Duodenal mucosa (tissue), 2 donors: ENCODE measurements at regions not wholly inside any gene's neighbourhood (a gene's known extent, or its start where the extent isn't known, plus 50 kb on each side); places are given as distances from the start of the nearest gene placed in this dataset.

ENCODE experiments used
- H3K27ac ChIP-seq: one replicate; pipeline ENCODE4 v1.7.0; 2013; ENCODE audit warnings: low read depth, low read length
- H3K27me3 ChIP-seq, 2 donors: one replicate each; pipeline ENCODE4 v1.7.0; 2013; ENCODE audit warnings: low read length in 2 of 2, control low read depth in 1 of 2; ENCODE audit not compliant: insufficient read depth in 2 of 2, control insufficient read depth in 1 of 2
- H3K36me3 ChIP-seq, 2 donors: one replicate each; pipeline ENCODE4 v1.7.0; 2013; ENCODE audit warnings: low read length in 2 of 2, control low read depth in 1 of 2; ENCODE audit not compliant: insufficient read depth in 2 of 2, control insufficient read depth in 1 of 2
- H3K4me1 ChIP-seq, 2 donors: one replicate each; pipeline ENCODE4 v1.7.0; 2013; ENCODE audit warnings: low read length in 2 of 2, control low read depth in 1 of 2; ENCODE audit not compliant: insufficient read depth in 2 of 2, control insufficient read depth in 1 of 2
- H3K4me3 ChIP-seq, 2 donors: one replicate each; pipeline ENCODE4 v1.7.0; 2013; ENCODE audit warnings: low read length in 2 of 2, low read depth in 1 of 2
- H3K9ac ChIP-seq, 2 donors: one replicate each; pipeline ENCODE4 v1.7.0; 2013; ENCODE audit warnings: low read length in 2 of 2, low read depth in 1 of 2
- H3K9me3 ChIP-seq, 2 donors: one replicate each; pipeline ENCODE4 v1.7.0; 2013; ENCODE audit warnings: low read length in 2 of 2, control low read depth in 1 of 2; ENCODE audit not compliant: control insufficient read depth in 1 of 2

DNA sequence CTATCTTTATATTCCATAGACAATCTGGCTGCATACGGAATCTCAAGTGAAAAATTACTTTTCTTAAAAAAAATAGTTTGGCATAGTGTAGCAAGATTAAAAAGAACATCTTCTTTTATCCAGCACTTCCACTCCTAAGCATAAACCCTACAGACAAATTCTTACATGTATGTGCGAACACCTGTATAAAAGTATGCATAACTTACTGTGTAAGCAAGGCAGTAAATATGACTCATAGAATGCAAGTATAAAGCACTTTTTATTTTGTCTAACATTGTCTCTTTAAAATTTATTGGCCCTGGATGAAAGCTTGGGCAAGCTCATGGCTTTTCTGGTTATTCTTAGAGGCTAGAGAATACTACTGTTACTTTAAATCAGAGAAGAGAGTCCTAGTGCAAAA, 86.4 kb downstream of the MSX2 start:
- Histone ChIP-seq H3K27me3 (no peaks in the 10 kb centered on the region), H3K4me3 (no peak overlapping the region), H3K36me3 (no peaks in the 10 kb centered on the region), H3K4me1 (no peaks in the 10 kb centered on the region), H3K27ac (no peak overlapping the region), H3K9ac (no peak overlapping the region), H3K9me3 (no peaks in the 10 kb centered on the region)

- Histone ChIP-seq H3K4me3 (no peak overlapping the region), H3K9ac (no peak overlapping the region), H3K27ac (no peak overlapping the region), H3K36me3 (no peaks in the 10 kb centered on the region), H3K27me3 (no peaks in the 10 kb centered on the region), H3K9me3 (peaks cover 3 to 4% of the 10 kb centered on the region in 2 donors), H3K4me1 (no peaks in the 10 kb centered on the region)
Observed at GRCh38 chr5:174807471-174807870, 83.1 kb downstream of the MSX2 start.

DNA sequence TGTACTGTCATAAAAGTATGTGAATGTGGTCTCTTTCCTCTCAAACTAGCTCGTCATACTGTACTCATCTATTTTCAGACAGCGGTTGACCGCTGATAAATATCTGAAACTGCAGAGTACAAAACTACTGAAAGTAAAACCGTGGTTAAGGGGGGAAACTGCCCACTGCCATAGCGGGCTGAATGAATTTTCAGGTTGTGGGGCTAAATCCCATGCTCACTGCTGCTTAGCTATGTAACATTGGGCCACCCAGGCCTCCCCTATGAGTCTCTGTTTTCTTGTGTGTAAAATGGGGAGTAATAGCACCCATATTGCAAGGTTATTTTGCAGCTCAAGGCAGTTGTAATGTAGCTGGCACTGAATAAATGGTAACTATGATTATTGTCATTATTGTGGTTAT, 82.3 kb downstream of the MSX2 start:
- Histone ChIP-seq H3K9ac (no peak overlapping the region), H3K9me3 (peaks cover 3 to 4% of the 10 kb centered on the region in 2 donors), H3K27ac (no peak overlapping the region), H3K4me1 (no peaks in the 10 kb centered on the region), H3K36me3 (no peaks in the 10 kb centered on the region), H3K4me3 (no peak overlapping the region), H3K27me3 (no peaks in the 10 kb centered on the region)

GRCh38 chr5:174801798-174802197, 77.4 kb downstream of the MSX2 start:
- no peaks in the 10 kb centered on the region for H3K4me1 ChIP-seq
- no peaks in the 10 kb centered on the region for H3K27me3 ChIP-seq
- H3K4me3 ChIP-seq, result no peak overlapping the region
- no peak overlapping the region for H3K9ac ChIP-seq
- peaks cover 4% of the 10 kb centered on the region in 2 donors for H3K9me3 ChIP-seq
- H3K27ac ChIP-seq, result no peak overlapping the region
- H3K36me3 ChIP-seq, result no peaks in the 10 kb centered on the region

DNA sequence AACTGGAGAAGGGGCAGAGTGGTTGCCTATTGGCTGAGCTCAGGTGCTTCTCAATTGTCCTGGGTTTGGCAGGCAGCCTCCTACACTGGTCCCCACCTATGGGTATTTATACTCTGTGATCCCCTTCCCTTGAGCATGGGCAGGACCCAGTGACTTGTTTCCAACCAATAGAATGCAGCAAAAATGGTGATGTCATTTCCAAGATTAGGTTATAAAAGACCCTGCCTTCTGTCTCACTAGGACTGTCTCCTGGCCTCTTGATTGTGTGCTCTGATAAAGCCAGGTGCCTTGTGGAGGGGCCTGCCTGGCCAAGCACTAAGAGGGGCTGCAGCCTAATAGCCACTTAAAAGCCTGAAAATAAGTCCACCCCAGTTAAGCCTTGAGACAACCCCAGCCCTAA, 76.1 kb downstream of the MSX2 start:
- peaks cover 0 to 4% of the 10 kb centered on the region in 2 donors for H3K27me3 ChIP-seq
- peaks cover 4% of the 10 kb centered on the region in 2 donors for H3K9me3 ChIP-seq
- no peak overlapping the region for H3K27ac ChIP-seq
- H3K36me3 ChIP-seq, result no peaks in the 10 kb centered on the region
- H3K9ac ChIP-seq, result no peak overlapping the region
- no peak overlapping the region for H3K4me3 ChIP-seq
- no peaks in the 10 kb centered on the region for H3K4me1 ChIP-seq

- no peak overlapping the region for H3K27ac ChIP-seq
- H3K4me1 ChIP-seq, result no peaks in the 10 kb centered on the region
- H3K36me3 ChIP-seq, result no peaks in the 10 kb centered on the region
- no peak overlapping the region for H3K4me3 ChIP-seq
- no peak overlapping the region for H3K9ac ChIP-seq
- peaks cover 0 to 4% of the 10 kb centered on the region in 2 donors for H3K27me3 ChIP-seq
- H3K9me3 ChIP-seq, result peaks cover 0 to 2% of the 10 kb centered on the region in 2 donors
Observed at GRCh38 chr5:174799121-174799520, 74.7 kb downstream of the MSX2 start.

DNA sequence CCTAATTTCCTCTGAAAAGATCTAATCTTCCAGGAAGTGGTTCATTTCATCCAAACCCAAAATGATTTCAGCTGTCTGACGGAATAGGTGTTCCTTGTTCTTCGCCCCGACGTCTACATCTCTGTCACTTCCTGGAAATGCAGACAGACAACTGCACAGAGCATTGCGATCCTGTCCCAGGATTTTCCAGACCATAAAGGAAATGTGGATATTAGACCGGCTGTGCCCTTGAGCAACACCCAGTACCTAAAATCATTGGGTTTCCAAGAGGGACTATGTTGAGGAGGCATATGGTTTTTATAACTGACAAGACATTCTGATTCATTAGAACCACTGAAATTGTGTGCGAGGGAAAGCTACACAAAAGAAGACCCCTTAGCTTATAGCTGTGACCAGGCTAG, 74.2 kb downstream of the MSX2 start:
- H3K9ac ChIP-seq, result no peak overlapping the region
- H3K9me3 ChIP-seq, result peaks cover 0 to 2% of the 10 kb centered on the region in 2 donors
- H3K36me3 ChIP-seq, result no peaks in the 10 kb centered on the region
- H3K4me1 ChIP-seq, result no peaks in the 10 kb centered on the region
- H3K4me3 ChIP-seq, result no peak overlapping the region
- peaks cover 0 to 5% of the 10 kb centered on the region in 2 donors for H3K27me3 ChIP-seq
- H3K27ac ChIP-seq, result no peak overlapping the region

DNA sequence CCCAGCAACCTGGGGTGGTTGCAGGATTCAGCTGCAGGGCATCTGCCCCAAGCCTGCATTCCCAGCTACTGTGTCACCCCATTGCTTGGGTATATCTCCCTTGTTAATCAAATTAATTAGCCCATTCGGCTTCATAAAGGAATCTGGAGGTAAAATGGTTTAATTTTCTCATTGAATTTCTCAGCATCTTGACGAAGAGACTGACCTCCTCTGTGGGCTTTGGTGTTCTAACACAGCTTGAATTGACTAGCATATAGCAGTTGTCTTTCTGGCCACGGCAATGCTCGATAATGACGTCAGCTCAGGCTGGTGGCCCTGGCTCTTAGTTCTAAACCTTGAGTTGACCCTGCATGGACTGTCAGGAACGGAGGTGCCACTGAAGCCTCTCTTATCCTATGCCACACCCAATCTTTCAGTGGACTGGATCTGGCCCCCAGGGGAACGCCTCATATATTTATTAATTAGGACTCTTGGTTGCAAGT, 72.4 kb downstream of the MSX2 start:
- peaks cover 4 to 8% of the 10 kb centered on the region in 2 donors for H3K27me3 ChIP-seq
- H3K4me1 ChIP-seq, result no peaks in the 10 kb centered on the region
- peaks cover 0 to 2% of the 10 kb centered on the region in 2 donors for H3K9me3 ChIP-seq
- H3K36me3 ChIP-seq, result no peaks in the 10 kb centered on the region
- H3K9ac ChIP-seq, result no peak overlapping the region
- no peak overlapping the region for H3K27ac ChIP-seq
- H3K4me3 ChIP-seq, result no peak overlapping the region

- H3K9ac ChIP-seq, result no peak overlapping the region
- H3K9me3 ChIP-seq, result peaks cover 0 to 2% of the 10 kb centered on the region in 2 donors
- H3K36me3 ChIP-seq, result no peaks in the 10 kb centered on the region
- H3K4me3 ChIP-seq, result no peak overlapping the region
- peaks cover 4 to 8% of the 10 kb centered on the region in 2 donors for H3K27me3 ChIP-seq
- no peak overlapping the region for H3K27ac ChIP-seq
- H3K4me1 ChIP-seq, result no peaks in the 10 kb centered on the region
Observed at GRCh38 chr5:174794931-174795672, 70.7 kb downstream of the MSX2 start.

DNA sequence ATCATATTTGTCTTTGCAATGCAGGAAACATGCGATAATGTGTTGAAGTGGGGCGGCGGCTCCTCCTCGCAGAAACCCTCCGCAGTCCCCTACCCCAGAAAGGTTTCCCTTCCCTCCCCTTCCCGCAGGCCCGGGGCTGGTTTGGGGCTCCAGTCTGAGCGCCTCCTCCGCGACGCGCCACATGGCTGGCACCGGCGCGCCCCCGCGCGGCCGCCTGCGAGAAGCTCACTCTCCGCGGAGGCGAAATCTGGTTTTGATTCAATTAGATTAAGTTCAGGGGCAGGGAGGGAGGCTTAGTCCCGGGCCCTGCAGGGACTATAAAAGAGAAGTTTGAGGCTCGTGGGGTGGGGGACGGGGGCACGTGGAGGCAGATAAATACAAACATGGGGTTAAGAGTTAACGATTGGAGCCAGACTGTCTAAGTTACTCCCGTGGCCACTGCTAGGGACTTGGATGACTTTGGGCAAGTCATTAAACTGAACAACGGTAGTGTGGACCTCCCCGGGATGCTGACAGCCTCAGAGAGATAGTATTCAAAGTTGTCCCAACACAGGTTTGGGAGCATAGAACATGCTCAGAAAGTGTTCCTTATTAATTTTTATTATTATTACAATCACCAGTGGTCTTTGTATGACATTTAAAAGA, 69.4 kb downstream of the MSX2 start:
- no peak overlapping the region for H3K9ac ChIP-seq

More for the DNA sequence above, 69.4 kb downstream of the MSX2 start:
- Histone ChIP-seq H3K9me3 (no peaks in the 10 kb centered on the region), H3K27me3 (peaks cover 4 to 8% of the 10 kb centered on the region in 2 donors), H3K4me1 (no peaks in the 10 kb centered on the region), H3K4me3 (no peak overlapping the region), H3K36me3 (no peaks in the 10 kb centered on the region), H3K27ac (no peak overlapping the region)
